ENCODE measurements at regions not wholly inside any gene's neighbourhood (a gene's known extent, or its start where the extent isn't known, plus 50 kb on each side); places are given as distances from the start of the nearest gene placed in this dataset.

DNA sequence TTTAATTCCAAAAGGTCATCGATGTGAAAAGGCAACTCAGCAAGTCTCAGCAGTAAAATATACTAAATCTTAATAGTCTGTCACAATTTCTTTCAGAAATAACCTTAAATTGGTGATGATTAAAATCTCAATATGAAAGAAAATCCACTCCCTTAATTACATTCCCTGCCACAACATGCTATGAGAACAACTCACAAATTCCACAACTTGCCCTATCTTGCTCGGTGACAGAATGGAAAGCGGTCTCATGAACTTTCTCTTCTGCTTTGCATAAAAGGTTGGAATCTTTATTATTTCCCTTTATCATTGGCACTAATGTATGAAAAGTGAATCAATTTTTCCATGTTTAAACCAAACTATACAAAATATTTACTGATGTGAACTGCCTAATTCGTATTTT, 380.8 kb downstream of the TMA16 start:
- DNase-seq (ENCODE audit: low read depth), result no peak

- no peak for DNase-seq (ENCODE audit: low read depth)
These were observed 384.0 kb downstream of the TMA16 start for GRCh38 chr4:163878336-163879121.

- no peak for DNase-seq (ENCODE audit: low read depth)
These were observed 397.9 kb downstream of the TMA16 start for GRCh38 chr4:163892417-163892816.

GRCh38 chr4:163895378-163896005, 401.0 kb downstream of the TMA16 start:
- DNase-seq (ENCODE audit: low read depth), result no peak

DNA sequence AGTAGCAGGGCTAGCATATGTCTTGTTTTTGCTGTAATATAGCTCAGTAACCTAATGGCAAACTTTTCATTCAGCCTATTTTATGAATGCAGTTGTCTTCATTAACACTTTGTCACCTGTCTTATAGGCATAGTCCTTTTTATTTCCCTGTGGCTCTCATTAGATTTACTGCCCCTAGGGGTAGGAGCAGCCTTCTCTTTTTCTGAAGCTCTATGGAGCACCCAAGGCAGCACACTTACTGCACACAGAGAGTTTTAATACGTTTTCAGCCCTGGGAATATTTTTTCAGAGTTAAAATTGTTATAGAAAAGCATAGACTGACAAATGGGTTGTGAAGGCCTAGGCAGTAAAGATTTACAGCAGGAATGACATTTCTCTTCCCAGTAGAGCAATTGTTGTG, 406.8 kb downstream of the TMA16 start:
- DNase-seq (ENCODE audit: low read depth), result no peak

DNA sequence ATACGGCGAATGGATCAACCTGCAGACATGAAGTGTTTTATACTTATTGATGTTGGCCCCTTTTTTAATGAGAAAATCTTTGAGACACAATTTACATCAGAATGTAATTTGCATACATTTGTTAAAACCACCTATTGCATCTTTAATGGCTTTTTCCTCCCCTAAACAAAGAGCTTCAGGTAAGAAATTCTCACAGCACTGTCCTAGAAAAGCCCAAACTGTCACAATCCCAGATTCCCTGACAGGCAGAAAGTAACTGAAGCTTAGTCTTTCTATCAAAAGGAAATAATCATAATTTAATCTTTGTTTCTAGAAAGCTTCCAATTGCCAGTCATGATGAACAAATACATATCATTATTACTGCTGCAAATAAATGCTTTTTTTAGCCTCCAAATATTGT, 407.9 kb downstream of the TMA16 start:
- DNase-seq (ENCODE audit: low read depth), result no peak

DNA sequence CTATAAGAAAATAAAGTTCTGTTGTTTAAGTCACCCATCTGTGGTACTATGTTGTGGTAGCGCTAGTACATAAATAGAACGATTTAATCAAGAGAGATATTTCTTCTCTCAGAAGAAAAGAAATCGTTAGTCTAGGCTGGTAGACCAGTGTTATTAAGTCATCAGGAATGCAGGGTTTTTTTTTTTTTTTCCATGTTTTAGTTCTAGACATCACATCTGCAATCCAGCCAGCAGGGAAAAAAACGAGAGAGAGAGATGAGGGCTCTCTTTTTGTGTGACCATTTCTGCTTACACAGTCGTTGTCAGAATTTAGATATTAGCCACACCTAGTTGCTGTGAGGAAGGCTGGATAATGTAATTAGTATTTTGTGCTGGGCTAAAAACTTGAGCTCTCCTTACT, 417.4 kb downstream of the TMA16 start:
- no peak for DNase-seq (ENCODE audit: low read depth)

DNA sequence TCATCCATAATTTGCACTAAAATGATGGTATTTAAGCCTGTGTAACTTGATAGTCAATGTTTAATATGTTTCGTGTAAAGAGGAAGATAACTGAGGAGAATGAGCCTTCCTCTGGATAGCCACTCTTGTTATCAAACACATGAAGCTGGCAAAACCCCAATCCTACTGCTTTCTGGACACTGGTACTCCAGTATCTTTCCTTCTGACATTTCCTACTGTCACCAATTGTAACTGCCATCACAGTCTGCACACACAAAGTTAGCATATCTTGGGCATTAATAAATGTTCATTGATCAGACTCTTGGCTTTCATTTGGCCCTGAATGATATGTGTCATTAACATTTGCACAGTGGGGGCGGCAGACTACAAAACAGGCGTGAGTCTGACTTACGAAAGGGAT, 419.1 kb downstream of the TMA16 start:
- DNase-seq (ENCODE audit: low read depth), result no peak

- DNase-seq (ENCODE audit: low read depth), result no peak
These were observed 421.4 kb downstream of the TMA16 start for GRCh38 chr4:163915896-163916295.

GRCh38 chr4:163920426-163920825, 425.9 kb downstream of the TMA16 start:
- DNase-seq (ENCODE audit: low read depth), result no peak

DNA sequence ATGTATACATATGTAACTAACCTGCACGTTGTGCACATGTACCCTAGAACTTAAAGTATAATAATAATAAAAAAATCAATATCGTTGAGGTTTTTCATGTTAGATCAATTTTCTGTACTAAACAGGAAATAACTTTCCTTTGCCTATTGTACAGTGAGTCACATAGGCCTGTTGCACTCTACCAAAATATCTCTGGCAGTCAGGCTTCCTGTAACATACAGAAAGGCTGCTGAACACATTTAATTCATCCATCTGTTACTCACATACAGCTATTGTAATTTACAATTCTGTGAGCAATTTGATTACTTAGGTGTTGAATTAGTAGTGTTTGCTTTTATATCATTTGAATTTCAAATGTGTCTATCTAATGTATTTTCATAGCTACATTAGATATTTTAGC, 427.8 kb downstream of the TMA16 start:
- no peak for DNase-seq (ENCODE audit: low read depth)

GRCh38 chr4:163923092-163923491, 428.6 kb downstream of the TMA16 start:
- no peak for DNase-seq (ENCODE audit: low read depth)

GRCh38 chr4:163930086-163930485, 435.6 kb downstream of the TMA16 start:
- DNase-seq (ENCODE audit: low read depth), result no peak

- no peak for DNase-seq (ENCODE audit: low read depth)
These were observed 438.0 kb downstream of the TMA16 start for GRCh38 chr4:163932504-163932903.

DNA sequence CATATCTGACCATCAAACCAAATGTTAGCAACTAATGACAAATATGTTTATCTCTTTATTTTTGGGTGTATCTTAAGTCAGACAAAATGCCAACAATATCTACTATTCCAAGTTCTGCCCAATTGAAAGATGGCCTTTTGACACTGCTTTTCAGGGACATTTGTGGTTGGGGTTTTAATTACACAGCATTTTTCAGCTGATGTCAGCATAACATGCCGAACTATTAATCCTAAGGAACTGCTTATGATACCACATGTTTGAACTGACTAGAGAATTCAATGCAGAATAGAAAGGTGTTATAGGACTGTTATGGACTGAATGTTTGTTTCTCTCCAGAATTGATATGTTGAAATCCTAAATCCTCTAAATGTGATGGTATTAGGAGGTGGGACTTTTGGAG, 445.1 kb downstream of the TMA16 start:
- DNase-seq (ENCODE audit: low read depth), result no peak

- DNase-seq (ENCODE audit: low read depth), result no peak
These were observed 446.9 kb downstream of the TMA16 start for GRCh38 chr4:163941221-163941905.

GRCh38 chr4:163948920-163949455, 454.5 kb downstream of the TMA16 start:
- no peak for DNase-seq (ENCODE audit: low read depth)

DNA sequence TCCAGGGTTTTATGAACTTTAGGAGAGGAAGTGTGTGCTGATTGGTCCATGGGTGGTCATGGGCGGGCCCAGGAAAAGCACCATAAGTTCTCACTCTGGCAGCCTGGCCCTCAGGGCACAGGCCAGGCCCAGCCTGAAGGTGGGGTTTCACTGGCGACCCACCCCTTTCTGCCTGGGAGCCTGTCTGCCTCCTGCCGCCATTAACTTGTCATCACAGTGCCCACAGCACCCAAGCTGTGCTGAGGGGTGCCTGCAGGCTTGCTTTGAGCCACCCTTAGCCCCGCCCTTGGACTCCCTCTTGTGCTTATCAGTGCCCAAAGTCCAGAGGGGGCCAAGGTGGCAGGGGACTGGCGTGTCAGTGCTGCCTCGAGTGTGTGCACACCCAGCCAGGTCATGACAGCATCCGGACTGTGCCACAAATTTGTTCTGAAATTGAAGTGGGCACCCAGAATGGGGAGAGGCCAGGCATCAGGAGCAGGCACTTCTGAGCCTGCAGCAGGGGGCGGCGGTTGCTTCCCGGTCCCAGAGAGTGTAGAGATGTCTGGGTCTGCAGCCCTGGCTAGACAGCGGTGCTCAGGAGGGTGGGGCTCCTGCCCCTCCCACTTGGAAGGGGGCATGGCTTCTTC, 455.6 kb downstream of the TMA16 start:
- DNase-seq (ENCODE audit: low read depth), result no peak

- DNase-seq (ENCODE audit: low read depth), result no peak
These were observed 460.8 kb downstream of the TMA16 start for GRCh38 chr4:163955288-163955687.

- DNase-seq (ENCODE audit: low read depth), result no peak
These were observed 464.3 kb downstream of the TMA16 start for GRCh38 chr4:163958751-163959150.

- no peak for DNase-seq (ENCODE audit: low read depth)
These were observed 465.4 kb downstream of the TMA16 start for GRCh38 chr4:163959932-163960331.

DNA sequence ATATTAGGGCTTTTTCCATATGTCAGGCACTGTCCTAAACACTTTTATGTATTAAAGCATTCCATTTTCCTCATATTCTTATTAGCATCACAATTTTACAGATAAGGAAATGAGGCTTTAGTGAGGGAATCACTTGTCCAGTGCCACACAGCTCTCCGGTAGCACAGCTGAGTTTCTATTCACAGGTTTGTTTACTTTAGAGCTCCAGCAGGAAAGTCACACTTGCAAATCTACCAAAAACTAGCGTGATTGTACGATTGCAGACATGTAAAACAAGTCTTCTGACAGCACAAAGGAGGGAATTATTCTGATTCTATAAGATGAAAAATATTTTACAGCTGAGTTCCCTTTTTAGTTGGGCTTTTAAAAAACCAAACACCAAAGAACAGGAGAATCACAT, 472.1 kb downstream of the TMA16 start:
- no peak for DNase-seq (ENCODE audit: low read depth)

DNA sequence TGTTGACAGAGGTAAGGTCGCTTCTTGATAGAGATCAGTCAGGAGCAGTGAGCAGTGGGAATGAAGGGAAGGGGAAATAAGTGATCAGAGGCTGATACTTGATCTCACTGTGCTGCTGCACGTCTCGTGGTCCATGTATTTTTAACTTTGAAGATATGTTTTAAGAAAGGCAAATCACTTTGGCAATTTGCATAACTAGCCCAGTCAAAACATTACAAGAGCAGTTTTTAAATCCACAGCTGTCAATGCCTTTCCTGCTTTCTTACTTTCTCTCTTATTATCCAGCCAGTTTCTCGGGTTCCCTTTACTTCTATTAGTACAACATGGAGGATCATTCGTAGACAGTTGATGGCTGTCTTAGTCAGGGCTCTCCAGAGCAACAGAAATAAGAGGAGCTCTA, 472.8 kb downstream of the TMA16 start:
- DNase-seq (ENCODE audit: low read depth), result no peak

All from GM04503 (cell line).